ENCODE measurements at regions not wholly inside any gene's neighbourhood (a gene's known extent, or its start where the extent isn't known, plus 50 kb on each side); places are given as distances from the start of the nearest gene placed in this dataset.

DNA sequence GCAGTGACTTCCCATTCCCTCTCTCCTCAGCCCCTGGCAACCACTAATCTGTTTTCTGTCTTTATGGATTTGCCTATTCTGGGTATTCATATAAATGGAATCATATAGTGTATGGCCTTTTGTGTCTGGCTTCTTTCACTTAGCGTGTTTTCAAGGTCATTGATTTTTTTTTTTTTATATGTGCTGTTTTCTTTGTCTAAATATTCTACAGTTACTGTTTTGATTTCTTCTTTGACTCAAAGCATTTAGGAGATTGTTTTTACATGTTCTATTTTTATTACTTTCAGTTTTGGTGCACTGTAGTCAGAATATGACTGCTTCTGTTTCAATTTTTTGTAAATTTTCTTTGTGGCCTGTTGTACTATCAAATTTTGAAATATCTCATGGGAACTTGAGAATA is 71.9 kb upstream of the RNU6-1 start:
- Histone ChIP-seq H3K4me3 (replicated peaks in 1 of 3; ENCODE audit: insufficient read depth in 1 of 3, low read depth in 1 of 3, low read length in 3 of 3) (no peak overlapping the region), H3K9me3 (replicated peaks; ENCODE audit: control insufficient read depth, insufficient read depth, low read length) (no peaks in the 10 kb centered on the region), H3K9me1 (replicated peaks; ENCODE audit: control insufficient read depth, extremely low read depth, insufficient read depth, low read length) (no peaks in the 10 kb centered on the region), H4K20me1 (replicated peaks; ENCODE audit: control insufficient read depth, extremely low read depth, insufficient read depth, low read length) (no peaks in the 10 kb centered on the region), H3K4me2 (ENCODE audit: insufficient read depth, low read length) (no peak overlapping the region), H3K9ac (replicated peaks; ENCODE audit: extremely low read depth, insufficient read depth, low read length) (no peak overlapping the region), H3K27ac (ENCODE audit: insufficient read depth, low read depth, low read length) (no peak overlapping the region), H2AFZ (ENCODE audit: low read depth, low read length) (no peak overlapping the region), H3K79me2 (ENCODE audit: control insufficient read depth, insufficient read depth, low read length) (no peaks in the 10 kb centered on the region), H3K36me3 (ENCODE audit: control insufficient read depth in 2 of 2, extremely low read depth in 1 of 2, insufficient read depth in 2 of 2, low read length in 2 of 2) (no peaks in the 10 kb centered on the region), H3K27me3 (ENCODE audit: control insufficient read depth in 2 of 2, insufficient read depth in 2 of 2, low read length in 2 of 2) (peaks cover 8 to 19% of the 10 kb centered on the region in 2 experiments), H3K4me1 (ENCODE audit: control insufficient read depth, extremely low read depth, insufficient read depth, low read length) (no peaks in the 10 kb centered on the region)
- TF ChIP-seq MYC (IDR thresholded peaks at IDR 0.05; ENCODE audit: low read depth, low read length), result no peak
- TF ChIP-seq, protein P1, sequence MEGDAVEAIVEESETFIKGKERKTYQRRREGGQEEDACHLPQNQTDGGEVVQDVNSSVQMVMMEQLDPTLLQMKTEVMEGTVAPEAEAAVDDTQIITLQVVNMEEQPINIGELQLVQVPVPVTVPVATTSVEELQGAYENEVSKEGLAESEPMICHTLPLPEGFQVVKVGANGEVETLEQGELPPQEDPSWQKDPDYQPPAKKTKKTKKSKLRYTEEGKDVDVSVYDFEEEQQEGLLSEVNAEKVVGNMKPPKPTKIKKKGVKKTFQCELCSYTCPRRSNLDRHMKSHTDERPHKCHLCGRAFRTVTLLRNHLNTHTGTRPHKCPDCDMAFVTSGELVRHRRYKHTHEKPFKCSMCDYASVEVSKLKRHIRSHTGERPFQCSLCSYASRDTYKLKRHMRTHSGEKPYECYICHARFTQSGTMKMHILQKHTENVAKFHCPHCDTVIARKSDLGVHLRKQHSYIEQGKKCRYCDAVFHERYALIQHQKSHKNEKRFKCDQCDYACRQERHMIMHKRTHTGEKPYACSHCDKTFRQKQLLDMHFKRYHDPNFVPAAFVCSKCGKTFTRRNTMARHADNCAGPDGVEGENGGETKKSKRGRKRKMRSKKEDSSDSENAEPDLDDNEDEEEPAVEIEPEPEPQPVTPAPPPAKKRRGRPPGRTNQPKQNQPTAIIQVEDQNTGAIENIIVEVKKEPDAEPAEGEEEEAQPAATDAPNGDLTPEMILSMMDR (IDR thresholded peaks at IDR 0.05; ENCODE audit: extremely low read depth in 1 of 2, insufficient read depth in 1 of 2, low read depth in 1 of 2, low read length in 2 of 2), result no peak
- no TSS peak for BruUV-seq (replicated peaks)
- dilution Hi-C loops (cut with MboI; ENCODE audit: extremely low pct_ligation_motif_present, low sequenced_read_pairs), result no loop called here
- POLR2A ChIA-PET, result no interaction called here
- CTCF ChIA-PET, result no interaction called here
- intact Hi-C loops (cut with micrococcal nuclease), result no loop called here
- FAIRE-seq (no peak), DNase-seq (ENCODE audit: low read depth, low spot score) (no peak)

- no peak for TF ChIP-seq MAX (IDR thresholded peaks at IDR 0.05; ENCODE audit: insufficient read depth, insufficient read length)
- TF ChIP-seq POLR2A (IDR thresholded peaks at IDR 0.05; ENCODE audit: low read depth, low read length), result no peak
- no TSS peak for BruUV-seq (replicated peaks)
- Histone ChIP-seq H3K9me1 (replicated peaks; ENCODE audit: control insufficient read depth, extremely low read depth, insufficient read depth, low read length) (no peaks in the 10 kb centered on the region), H4K20me1 (replicated peaks; ENCODE audit: control insufficient read depth, extremely low read depth, insufficient read depth, low read length) (no peaks in the 10 kb centered on the region), H3K9ac (replicated peaks; ENCODE audit: extremely low read depth, insufficient read depth, low read length) (no peak overlapping the region), H3K9me3 (replicated peaks; ENCODE audit: control insufficient read depth, insufficient read depth, low read length) (no peaks in the 10 kb centered on the region), H2AFZ (ENCODE audit: low read depth, low read length) (no peak overlapping the region), H3K27ac (ENCODE audit: insufficient read depth, low read depth, low read length) (no peak overlapping the region), H3K36me3 (ENCODE audit: control insufficient read depth in 2 of 2, extremely low read depth in 1 of 2, insufficient read depth in 2 of 2, low read length in 2 of 2) (no peaks in the 10 kb centered on the region), H3K79me2 (ENCODE audit: control insufficient read depth, insufficient read depth, low read length) (no peaks in the 10 kb centered on the region), H3K27me3 (ENCODE audit: control insufficient read depth in 2 of 2, insufficient read depth in 2 of 2, low read length in 2 of 2) (peaks cover 8 to 13% of the 10 kb centered on the region in 2 experiments), H3K4me1 (ENCODE audit: control insufficient read depth, extremely low read depth, insufficient read depth, low read length) (no peaks in the 10 kb centered on the region), H3K4me3 (replicated peaks in 1 of 3; ENCODE audit: insufficient read depth in 1 of 3, low read depth in 1 of 3, low read length in 3 of 3) (no peak overlapping the region), H3K4me2 (ENCODE audit: insufficient read depth, low read length) (no peak overlapping the region)
- FAIRE-seq, result no peak
- DNase-seq (ENCODE audit: low read depth, low spot score), result no peak
- dilution Hi-C loops (cut with MboI; ENCODE audit: extremely low pct_ligation_motif_present, low sequenced_read_pairs) (no loop called here), intact Hi-C loops (cut with micrococcal nuclease) (no loop called here)
- CTCF ChIA-PET, result interaction anchor here (1.0 kb wide), 1 partner anchor 10 kb away, joined by 3 read pairs; no protein-coding TSS in a partner anchor
- POLR2A ChIA-PET, result no interaction called here
Measured at GRCh38 chr15:67914028-67914427, 74.2 kb upstream of the RNU6-1 start.
